Esophagus (tissue), 2 donors: ENCODE measurements at regions not wholly inside any gene's neighbourhood (a gene's known extent, or its start where the extent isn't known, plus 50 kb on each side); places are given as distances from the start of the nearest gene placed in this dataset.
A peak's percentile ranks its signal among the peaks of the same experiment; 100 is the strongest.

Experiments
- H3K27ac ChIP-seq, 2 donors: one replicate each; pipeline ENCODE4 v1.5.1; 2013; ENCODE audit warnings: low read depth in 2 of 2, mild to moderate bottlenecking in 2 of 2, inconsistent platforms in 1 of 2, low read length in 1 of 2, moderate library complexity in 1 of 2
- H3K27me3 ChIP-seq, 2 donors: one replicate each; pipeline ENCODE4 v1.6.1; 2013; ENCODE audit warnings: low read length in 2 of 2, control low read depth in 1 of 2, mild to moderate bottlenecking in 1 of 2; ENCODE audit not compliant: insufficient read depth in 2 of 2, control insufficient read depth in 1 of 2
- H3K36me3 ChIP-seq, 2 donors: one replicate each; pipeline ENCODE4 v1.6.1; 2013; ENCODE audit warnings: low read length in 1 of 2; ENCODE audit not compliant: control insufficient read depth in 2 of 2, insufficient read depth in 2 of 2
- H3K4me1 ChIP-seq, 2 donors: one replicate each; pipeline ENCODE4 v1.6.1; 2013; ENCODE audit warnings: low read length in 1 of 2; ENCODE audit not compliant: control insufficient read depth in 2 of 2, insufficient read depth in 2 of 2
- H3K4me3 ChIP-seq, 2 donors: one replicate each; pipeline ENCODE4 v1.5.1; 2013; ENCODE audit warnings: low read length in 2 of 2, mild to moderate bottlenecking in 2 of 2, low read depth in 1 of 2, moderate library complexity in 1 of 2
- H3K9me3 ChIP-seq, 2 donors: one replicate each; pipeline ENCODE4 v1.6.1; 2013; ENCODE audit warnings: mild to moderate bottlenecking in 2 of 2, low read depth in 1 of 2, low read length in 1 of 2, moderate library complexity in 1 of 2; ENCODE audit not compliant: control insufficient read depth in 2 of 2, insufficient read depth in 1 of 2
- WGBS, 2 donors: extraction: QIAGEN DNeasy Blood & Tissue Kit; methylation state at CpG; one replicate each; pipeline ENCODE4 v1.1.7; 2013; 5-methylcytosine and 5-hydroxymethylcytosine counted together
- donor health status: healthy with polysubstance abuse.
- donor health status: Bipolar disorder and iron deficiency.

- Histone ChIP-seq H3K4me3 (no peak overlapping the region), H3K27ac (no peak overlapping the region), H3K9me3 (no peaks in the 10 kb centered on the region), H3K36me3 (no peaks in the 10 kb centered on the region), H3K4me1 (peaks cover 0 to 2% of the 10 kb centered on the region in 2 donors), H3K27me3 (no peaks in the 10 kb centered on the region)
- WGBS, 2 donors: 53 to 54% methylated on average over 15 of the region's 15 CpGs
Observed at GRCh38 chr13:40087091-40088002, 431.9 kb downstream of the COG6 start.

- Histone ChIP-seq H3K4me1 (no peaks in the 10 kb centered on the region), H3K27ac (no peak overlapping the region), H3K36me3 (no peaks in the 10 kb centered on the region), H3K27me3 (no peaks in the 10 kb centered on the region), H3K9me3 (peaks cover 0 to 4% of the 10 kb centered on the region in 2 donors), H3K4me3 (no peak overlapping the region)
- WGBS, 2 donors: 84 to 87% methylated on average over 4 of the region's 4 CpGs
Observed at GRCh38 chr13:40094056-40094455, 438.6 kb downstream of the COG6 start.

GRCh38 chr13:40095695-40096356, 440.4 kb downstream of the COG6 start:
- Histone ChIP-seq H3K9me3 (peaks cover 0 to 8% of the 10 kb centered on the region in 2 donors), H3K4me1 (no peaks in the 10 kb centered on the region), H3K27me3 (no peaks in the 10 kb centered on the region), H3K4me3 (no peak overlapping the region), H3K36me3 (no peaks in the 10 kb centered on the region), H3K27ac (no peak overlapping the region)
- 91% methylated on average over 9 of the region's 9 CpGs for WGBS, 2 donors

GRCh38 chr13:40096357-40096901, 441.0 kb downstream of the COG6 start:
- H3K27ac ChIP-seq: no peak overlapping the region
- no peak overlapping the region for H3K4me3 ChIP-seq
- peaks cover 0 to 8% of the 10 kb centered on the region in 2 donors for H3K9me3 ChIP-seq
- WGBS, 2 donors: 54 to 65% methylated on average over 4 of the region's 4 CpGs
- H3K36me3 ChIP-seq: no peaks in the 10 kb centered on the region
- peaks cover 0 to 3% of the 10 kb centered on the region in 2 donors for H3K4me1 ChIP-seq
- no peaks in the 10 kb centered on the region for H3K27me3 ChIP-seq

- no peak overlapping the region for H3K27ac ChIP-seq
- no peaks in the 10 kb centered on the region for H3K36me3 ChIP-seq
- H3K9me3 ChIP-seq: peaks cover 0 to 8% of the 10 kb centered on the region in 2 donors
- WGBS, 2 donors: 92 to 95% methylated on average over 7 of the region's 7 CpGs
- peaks cover 0 to 11% of the 10 kb centered on the region in 2 donors for H3K4me1 ChIP-seq
- H3K4me3 ChIP-seq: no peak overlapping the region
- H3K27me3 ChIP-seq: no peaks in the 10 kb centered on the region
Observed at GRCh38 chr13:40098246-40098645, 442.8 kb downstream of the COG6 start.

- no peaks in the 10 kb centered on the region for H3K36me3 ChIP-seq
- peaks cover 0 to 11% of the 10 kb centered on the region in 2 donors for H3K4me1 ChIP-seq
- H3K9me3 ChIP-seq: peaks cover 0 to 8% of the 10 kb centered on the region in 2 donors
- no peak overlapping the region for H3K4me3 ChIP-seq
- WGBS, 2 donors: 50 to 68% methylated on average over 3 of the region's 3 CpGs
- H3K27ac ChIP-seq: peak overlapping the region; percentile 47 to 88
- no peaks in the 10 kb centered on the region for H3K27me3 ChIP-seq
Observed at GRCh38 chr13:40101708-40102359, 446.4 kb downstream of the COG6 start.

GRCh38 chr13:40102360-40102727, 446.9 kb downstream of the COG6 start:
- Histone ChIP-seq H3K4me1 (peaks cover 0 to 11% of the 10 kb centered on the region in 2 donors), H3K4me3 (no peak overlapping the region), H3K36me3 (no peaks in the 10 kb centered on the region), H3K9me3 (peaks cover 0 to 8% of the 10 kb centered on the region in 2 donors), H3K27ac (peak overlapping the region; percentile 47 to 82), H3K27me3 (no peaks in the 10 kb centered on the region)
- 86 to 89% methylated on average over 3 of the region's 3 CpGs for WGBS, 2 donors

GRCh38 chr13:40102854-40103253, 447.4 kb downstream of the COG6 start:
- H3K4me1 ChIP-seq: peaks cover 0 to 11% of the 10 kb centered on the region in 2 donors
- WGBS, 2 donors: 47 to 62% methylated on average over 9 of the region's 9 CpGs
- H3K36me3 ChIP-seq: no peaks in the 10 kb centered on the region
- peaks cover 0 to 8% of the 10 kb centered on the region in 2 donors for H3K9me3 ChIP-seq
- no peak overlapping the region for H3K4me3 ChIP-seq
- H3K27me3 ChIP-seq: no peaks in the 10 kb centered on the region
- peak overlapping the region; percentile 47 to 82 for H3K27ac ChIP-seq

GRCh38 chr13:40103864-40104263, 448.4 kb downstream of the COG6 start:
- Histone ChIP-seq H3K9me3 (peaks cover 0 to 4% of the 10 kb centered on the region in 2 donors), H3K27me3 (no peaks in the 10 kb centered on the region), H3K36me3 (no peaks in the 10 kb centered on the region), H3K4me1 (peaks cover 0 to 11% of the 10 kb centered on the region in 2 donors), H3K4me3 (no peak overlapping the region), H3K27ac (no peak overlapping the region)
- 66 to 72% methylated on average over 4 of the region's 4 CpGs for WGBS, 2 donors
